ENCODE measurements at regions not wholly inside any gene's neighbourhood (a gene's known extent, or its start where the extent isn't known, plus 50 kb on each side); places are given as distances from the start of the nearest gene placed in this dataset.

- no peak for DNase-seq (ENCODE audit: low read depth, low spot score)
- H3K4me3 ChIP-seq (ENCODE audit: low read length) = no peak overlapping the region
Observed at GRCh38 chr2:173654161-173654895, 299.7 kb downstream of the CDCA7 start.

GRCh38 chr2:173654896-173655265, 300.2 kb downstream of the CDCA7 start:
- no peak overlapping the region for H3K4me3 ChIP-seq (ENCODE audit: low read length)
- no peak for DNase-seq (ENCODE audit: low read depth, low spot score)

- H3K4me3 ChIP-seq (ENCODE audit: low read length) = no peak overlapping the region
- no peak for DNase-seq (ENCODE audit: low read depth, low spot score)
Observed at GRCh38 chr2:173656086-173656485, 301.4 kb downstream of the CDCA7 start.

DNA sequence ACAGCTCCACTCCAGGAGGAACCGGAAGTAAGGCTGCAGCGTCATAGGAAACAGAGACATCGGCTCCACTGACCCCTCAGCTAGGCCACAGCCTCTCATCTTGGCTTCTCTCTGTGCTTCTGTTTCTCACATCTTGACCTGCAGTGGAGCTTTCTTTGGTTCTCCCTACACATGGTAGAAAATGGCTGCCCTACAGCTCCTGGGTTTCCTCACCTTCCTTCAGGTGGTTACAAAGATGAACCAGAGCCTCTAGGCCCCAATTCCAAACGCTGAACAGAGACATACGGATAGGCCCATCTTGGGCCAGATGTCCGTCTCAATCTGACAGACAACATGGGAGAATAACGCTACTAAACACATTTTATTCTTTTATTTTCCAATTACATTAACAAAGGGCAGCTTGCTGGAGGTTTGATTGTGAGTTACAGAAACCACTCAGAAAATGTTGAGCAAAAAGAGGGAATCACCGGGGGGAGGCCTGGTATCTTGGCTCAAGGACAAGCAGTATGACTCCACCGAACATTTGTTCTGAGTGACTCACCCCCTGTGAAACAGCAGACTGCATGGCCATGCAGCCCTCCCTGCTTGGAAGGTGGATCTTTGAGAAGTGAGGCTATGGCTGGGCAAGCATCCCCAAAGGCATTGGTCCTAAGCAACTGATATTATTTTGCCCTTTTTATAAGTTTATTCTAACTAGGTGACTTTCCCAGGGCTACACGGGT, 303.5 kb downstream of the CDCA7 start:
- H3K4me3 ChIP-seq (ENCODE audit: low read length) = no peak overlapping the region
- no peak for DNase-seq (ENCODE audit: low read depth, low spot score)

DNA sequence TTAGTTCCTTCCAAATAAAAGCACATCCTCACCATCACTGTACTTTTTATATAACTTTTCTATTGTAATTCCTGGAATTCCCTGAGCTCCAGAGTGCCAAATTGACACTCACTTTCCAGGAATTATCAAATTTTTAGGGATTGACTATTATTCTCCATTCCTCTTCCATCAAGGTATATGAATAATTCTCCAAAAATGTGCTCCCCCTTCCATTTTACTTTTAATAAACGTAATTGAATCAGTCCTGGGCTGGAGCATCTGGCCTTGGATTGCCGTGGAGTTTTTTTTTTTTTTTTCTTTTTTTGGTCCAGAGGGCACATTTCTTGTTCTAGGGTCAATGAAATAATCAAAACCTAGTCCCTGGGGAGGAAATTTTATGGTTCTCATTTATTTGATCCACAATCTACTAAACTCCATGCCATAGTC, 304.3 kb downstream of the CDCA7 start:
- DNase-seq (ENCODE audit: low read depth, low spot score) = no peak
- no peak overlapping the region for H3K4me3 ChIP-seq (ENCODE audit: low read length)

DNA sequence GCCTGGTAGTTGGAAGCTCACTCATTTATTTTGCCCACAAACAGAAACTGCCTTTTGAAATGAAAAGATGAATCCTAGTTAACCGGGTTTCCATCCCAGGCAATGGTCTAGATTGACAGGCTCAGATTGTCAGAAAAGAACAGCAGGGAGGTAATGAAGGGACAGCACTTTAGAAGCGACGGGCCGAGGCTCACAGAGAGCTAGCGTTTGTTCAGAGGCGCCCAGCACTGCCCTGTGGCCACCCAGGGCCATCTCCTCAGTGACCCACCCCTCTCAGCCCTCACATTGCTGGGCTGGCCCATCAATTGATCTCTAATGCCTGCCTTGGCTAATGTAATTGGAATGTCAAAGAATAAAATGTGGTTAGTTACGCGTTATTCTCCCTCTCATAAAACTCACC, 304.8 kb downstream of the CDCA7 start:
- DNase-seq (ENCODE audit: low read depth, low spot score) = no peak
- no peak overlapping the region for H3K4me3 ChIP-seq (ENCODE audit: low read length)

GRCh38 chr2:173661586-173661985, 303.6 kb downstream of the SP3 start:
- no peak overlapping the region for H3K4me3 ChIP-seq (ENCODE audit: low read length)
- no peak for DNase-seq (ENCODE audit: low read depth, low spot score)

GRCh38 chr2:173663353-173663752, 301.8 kb downstream of the SP3 start:
- no peak for DNase-seq (ENCODE audit: low read depth, low spot score)

GRCh38 chr2:173663835-173664512, 301.2 kb downstream of the SP3 start:
- no peak for DNase-seq (ENCODE audit: low read depth, low spot score)
- H3K4me3 ChIP-seq (ENCODE audit: low read length) = no peak overlapping the region

More at GRCh38 chr2:173663353-173663752, 301.8 kb downstream of the SP3 start:
- no peak overlapping the region for H3K4me3 ChIP-seq (ENCODE audit: low read length)

DNA sequence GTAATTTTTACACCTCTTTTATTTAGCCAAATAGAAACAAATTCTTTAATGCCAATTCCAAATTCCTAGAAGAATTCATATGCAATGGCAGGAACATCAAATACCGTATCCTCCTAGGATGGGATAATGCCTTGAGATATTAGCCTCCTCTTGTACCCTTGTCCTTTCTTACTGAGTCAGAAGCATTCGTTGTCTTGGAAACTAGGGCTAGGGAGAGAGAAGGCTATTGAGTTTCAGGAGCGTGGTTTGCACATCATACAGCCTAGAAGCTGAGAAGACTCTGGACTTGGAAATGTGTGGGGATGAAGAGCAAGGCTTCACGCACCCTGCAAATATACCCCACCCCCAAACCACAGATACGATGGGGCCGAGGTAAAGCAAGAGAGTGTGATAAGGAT, 300.7 kb downstream of the SP3 start:
- no peak overlapping the region for H3K4me3 ChIP-seq (ENCODE audit: low read length)
- DNase-seq (ENCODE audit: low read depth, low spot score) = no peak

DNA sequence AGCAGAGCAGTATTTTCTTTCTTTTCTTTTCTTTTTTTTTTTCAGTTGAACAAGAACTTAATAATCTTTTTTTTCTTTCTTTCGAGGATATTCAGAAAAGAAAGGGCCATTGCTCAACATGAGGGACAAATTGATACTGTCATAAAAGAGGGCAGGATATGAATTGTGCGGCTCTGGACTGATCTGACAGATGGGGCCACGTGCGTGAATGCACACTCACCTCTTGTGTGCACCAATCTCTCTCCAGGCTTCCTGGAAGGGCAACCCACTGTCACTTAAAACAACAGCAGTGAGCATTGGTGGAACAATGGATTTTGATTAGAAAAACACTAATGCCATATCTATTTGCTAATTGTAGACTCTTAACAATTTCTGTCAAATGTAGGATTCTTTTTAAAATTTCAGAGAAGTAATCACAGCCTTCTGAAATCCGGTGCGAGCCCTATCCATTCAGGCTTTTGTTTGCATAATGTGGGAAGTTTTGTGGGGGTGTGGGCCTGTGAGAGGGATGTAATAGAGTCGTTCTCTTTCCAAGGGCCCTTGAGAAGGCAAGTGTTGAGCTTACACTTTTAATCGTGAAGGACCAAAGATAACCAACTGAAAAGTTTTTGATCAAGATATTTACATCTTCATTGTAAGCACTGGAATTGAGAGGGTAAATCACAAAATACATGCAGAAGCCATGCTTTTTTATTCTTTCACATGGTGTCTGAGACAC, 298.8 kb downstream of the SP3 start:
- H3K4me3 ChIP-seq (ENCODE audit: low read length) = no peak overlapping the region
- no peak for DNase-seq (ENCODE audit: low read depth, low spot score)

DNA sequence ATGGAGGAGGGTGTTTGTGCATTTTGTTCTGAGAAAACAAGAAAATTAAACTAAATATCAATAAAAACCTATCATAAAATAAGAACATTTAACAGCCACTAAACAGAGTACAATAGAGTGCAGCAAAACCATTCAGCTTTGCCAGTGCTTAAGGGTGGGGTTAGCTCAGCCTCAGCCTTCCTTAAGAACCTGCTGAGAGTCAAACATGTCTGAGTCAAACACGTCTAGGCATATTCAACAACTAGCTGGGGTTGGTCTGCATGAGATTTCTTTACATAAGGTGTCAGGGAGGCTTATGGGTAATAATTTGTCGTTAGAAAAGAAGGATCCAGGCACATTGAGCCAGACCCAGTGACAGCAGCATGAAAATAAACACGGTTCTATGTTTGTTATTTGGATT, 298.2 kb downstream of the SP3 start:
- H3K4me3 ChIP-seq (ENCODE audit: low read length) = no peak overlapping the region
- DNase-seq (ENCODE audit: low read depth, low spot score) = no peak

- no peak for DNase-seq (ENCODE audit: low read depth, low spot score)
- H3K4me3 ChIP-seq (ENCODE audit: low read length) = no peak overlapping the region
Observed at GRCh38 chr2:173667415-173667814, 297.8 kb downstream of the SP3 start.

GRCh38 chr2:173669271-173669853, 295.8 kb downstream of the SP3 start:
- no peak for DNase-seq (ENCODE audit: low read depth, low spot score)
- H3K4me3 ChIP-seq (ENCODE audit: low read length) = no peak overlapping the region

GRCh38 chr2:173669888-173670287, 295.3 kb downstream of the SP3 start:
- no peak overlapping the region for H3K4me3 ChIP-seq (ENCODE audit: low read length)
- no peak for DNase-seq (ENCODE audit: low read depth, low spot score)

GRCh38 chr2:173672573-173673340, 292.4 kb downstream of the SP3 start:
- H3K4me3 ChIP-seq (ENCODE audit: low read length) = no peak overlapping the region
- peak; percentile 39 for DNase-seq (ENCODE audit: low read depth, low spot score)

- no peak overlapping the region for H3K4me3 ChIP-seq (ENCODE audit: low read length)
- no peak for DNase-seq (ENCODE audit: low read depth, low spot score)
Observed at GRCh38 chr2:173673640-173674039, 291.5 kb downstream of the SP3 start.

DNA sequence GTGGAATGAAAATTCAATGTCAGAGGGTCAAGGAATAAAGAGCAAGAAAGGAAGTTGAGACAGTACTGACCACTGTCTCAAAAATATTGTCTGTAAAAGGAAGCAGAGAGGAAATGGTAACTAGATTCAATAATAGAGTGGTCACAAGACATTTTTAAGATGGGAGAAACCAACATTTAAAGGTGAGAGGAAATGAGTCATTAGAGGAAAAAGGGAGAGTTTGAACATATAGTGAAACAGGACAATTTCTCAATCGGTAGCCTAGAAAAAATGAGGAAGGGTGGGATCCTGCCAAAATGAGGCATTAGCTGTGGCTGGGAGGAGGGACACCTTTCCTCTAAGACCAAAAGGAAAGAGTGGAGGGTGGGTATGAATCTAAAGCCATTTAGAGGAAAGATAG, 288.5 kb downstream of the SP3 start:
- no peak overlapping the region for H3K4me3 ChIP-seq (ENCODE audit: low read length)
- no peak for DNase-seq (ENCODE audit: low read depth, low spot score)

GRCh38 chr2:173678186-173678585, 287.0 kb downstream of the SP3 start:
- H3K4me3 ChIP-seq (ENCODE audit: low read length) = no peak overlapping the region
- DNase-seq (ENCODE audit: low read depth, low spot score) = no peak

All from Jurkat, Clone E6-1 (cell line).